Activated effector memory CD4-positive, alpha-beta T cell treated with anti-CD3 and anti-CD28 coated beads, Interleukin-2, amount 50 U/mL, for 16 hours (primary cell): ENCODE measurements at regions not wholly inside any gene's neighbourhood (a gene's known extent, or its start where the extent isn't known, plus 50 kb on each side); places are given as distances from the start of the nearest gene placed in this dataset.

Source experiments
- DNase-seq: peaks from one replicate; pipeline ENCODE4 v3.0.0-alpha.2; 2020

DNA sequence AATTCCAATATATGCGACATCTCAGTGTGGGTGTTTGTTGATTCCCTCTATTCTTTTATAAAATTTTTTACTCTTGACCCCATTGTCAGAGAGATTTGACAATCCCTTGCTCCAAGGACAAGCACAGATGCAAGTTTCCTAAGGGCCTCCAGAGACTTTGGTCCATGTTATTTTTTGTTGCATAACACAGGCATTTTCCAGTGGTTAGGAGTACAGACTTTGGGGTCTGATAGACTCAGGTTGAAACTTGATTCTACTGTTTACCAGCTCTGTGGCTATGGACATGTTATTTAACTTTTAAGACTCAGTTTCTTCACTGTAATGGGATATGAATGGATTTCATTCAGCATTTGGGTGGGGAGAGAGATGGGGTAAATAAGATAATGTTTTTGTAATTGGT is 361.3 kb downstream of the ENC1 start:
- no peak for DNase-seq

DNA sequence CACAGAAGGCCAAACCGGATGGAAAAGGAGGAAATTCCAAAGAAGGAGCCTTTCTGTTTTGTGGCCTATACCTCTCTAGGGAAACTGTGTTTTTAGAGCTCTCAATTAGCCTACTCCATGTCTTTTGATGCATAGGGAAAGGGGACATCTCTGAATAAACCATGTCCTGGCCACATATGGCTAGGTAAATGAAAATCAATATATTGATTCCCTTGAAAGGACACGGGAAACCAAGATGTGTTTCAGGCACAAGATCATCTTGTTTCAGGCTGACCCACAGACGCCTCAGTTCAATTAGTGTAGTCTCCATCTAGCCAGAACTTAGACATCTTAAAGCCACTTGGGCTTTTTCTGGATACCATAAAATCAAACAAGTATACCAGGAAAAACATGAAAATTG is 363.1 kb downstream of the ENC1 start:
- DNase-seq: no peak

DNA sequence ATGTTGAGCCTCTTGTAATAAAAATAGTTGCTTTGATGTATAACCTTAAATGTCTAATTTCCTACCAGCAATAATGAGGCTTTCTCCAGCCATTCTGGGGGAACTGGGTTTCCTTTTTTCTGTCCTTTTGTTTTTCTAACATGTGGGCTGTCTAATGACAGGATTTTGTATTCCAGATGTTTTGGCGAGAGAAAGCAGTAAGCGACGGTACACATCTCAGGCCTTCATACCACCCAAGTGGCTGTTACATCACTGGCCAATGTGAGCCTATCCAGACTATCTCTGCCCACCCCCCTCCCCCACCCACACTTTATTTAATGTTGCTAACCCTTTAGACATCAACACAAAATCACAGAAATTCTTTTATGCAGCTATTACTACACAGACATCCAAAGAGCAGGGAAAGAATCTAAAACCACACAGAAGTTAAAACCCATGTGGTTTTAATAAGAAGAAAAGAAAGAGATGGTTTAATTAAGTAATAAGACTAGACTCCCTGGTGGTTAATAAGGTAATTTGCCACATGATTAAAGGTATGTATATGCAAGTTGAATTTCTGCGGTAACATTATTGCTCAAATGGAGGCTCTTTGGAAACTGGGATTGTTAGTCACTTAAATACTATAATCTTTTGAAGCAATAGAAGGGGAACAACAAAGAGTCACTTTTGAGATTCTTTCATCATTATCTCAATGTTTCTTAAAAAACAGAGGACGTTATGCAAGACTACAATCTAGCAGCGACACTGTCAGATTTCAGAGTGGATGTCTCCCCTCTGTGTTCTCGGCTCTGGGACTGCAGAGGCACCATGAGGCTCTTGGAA is 365.1 kb downstream of the ENC1 start:
- no peak for DNase-seq

DNA sequence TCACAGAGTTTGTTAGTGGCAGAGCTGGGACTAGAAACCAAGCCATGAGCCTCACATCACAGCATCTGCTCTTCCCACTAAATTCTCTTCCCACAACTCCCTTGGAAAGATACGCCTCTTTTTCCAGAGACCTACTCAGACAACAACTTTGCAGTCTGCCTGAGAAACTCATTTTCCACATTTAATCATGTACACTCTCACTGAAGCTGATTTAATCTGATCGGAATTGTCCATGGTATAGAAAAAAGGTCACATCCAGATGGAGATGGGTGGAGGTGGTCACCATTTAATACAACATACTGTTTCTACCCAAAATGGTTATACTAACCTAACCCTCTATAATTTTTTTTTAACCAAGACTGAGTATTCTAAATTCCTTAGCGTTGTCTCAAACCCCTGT is 366.2 kb downstream of the ENC1 start:
- DNase-seq: no peak

DNA sequence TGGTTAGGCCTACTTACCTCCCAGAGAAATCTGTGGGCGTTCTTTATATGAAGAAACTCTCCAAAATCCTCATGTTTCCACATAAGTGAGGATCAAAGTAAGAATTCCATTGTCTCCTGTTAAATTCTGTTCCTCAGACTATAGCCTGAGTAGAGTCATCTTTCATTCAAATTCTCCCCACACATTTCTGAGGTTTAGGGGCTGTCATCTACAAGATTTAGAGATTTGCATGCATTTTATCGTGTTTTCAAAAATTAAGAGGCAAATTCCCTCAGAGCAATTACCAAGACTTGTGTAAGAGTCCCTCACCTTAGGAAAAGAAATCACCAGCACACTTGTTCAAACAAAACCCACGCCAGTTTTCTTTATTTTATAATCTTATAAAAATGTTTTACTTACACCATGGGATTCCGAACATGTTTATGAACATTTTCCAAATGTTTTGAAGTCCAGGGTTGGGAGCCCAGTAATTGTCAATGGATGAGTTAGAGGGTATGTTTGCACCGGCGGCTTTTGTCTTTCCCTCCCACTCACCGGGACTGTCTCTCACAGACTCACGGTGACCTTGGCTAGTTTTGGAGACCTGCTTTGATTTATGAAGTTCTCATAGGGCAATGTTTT is 367.6 kb downstream of the ENC1 start:
- no peak for DNase-seq

DNA sequence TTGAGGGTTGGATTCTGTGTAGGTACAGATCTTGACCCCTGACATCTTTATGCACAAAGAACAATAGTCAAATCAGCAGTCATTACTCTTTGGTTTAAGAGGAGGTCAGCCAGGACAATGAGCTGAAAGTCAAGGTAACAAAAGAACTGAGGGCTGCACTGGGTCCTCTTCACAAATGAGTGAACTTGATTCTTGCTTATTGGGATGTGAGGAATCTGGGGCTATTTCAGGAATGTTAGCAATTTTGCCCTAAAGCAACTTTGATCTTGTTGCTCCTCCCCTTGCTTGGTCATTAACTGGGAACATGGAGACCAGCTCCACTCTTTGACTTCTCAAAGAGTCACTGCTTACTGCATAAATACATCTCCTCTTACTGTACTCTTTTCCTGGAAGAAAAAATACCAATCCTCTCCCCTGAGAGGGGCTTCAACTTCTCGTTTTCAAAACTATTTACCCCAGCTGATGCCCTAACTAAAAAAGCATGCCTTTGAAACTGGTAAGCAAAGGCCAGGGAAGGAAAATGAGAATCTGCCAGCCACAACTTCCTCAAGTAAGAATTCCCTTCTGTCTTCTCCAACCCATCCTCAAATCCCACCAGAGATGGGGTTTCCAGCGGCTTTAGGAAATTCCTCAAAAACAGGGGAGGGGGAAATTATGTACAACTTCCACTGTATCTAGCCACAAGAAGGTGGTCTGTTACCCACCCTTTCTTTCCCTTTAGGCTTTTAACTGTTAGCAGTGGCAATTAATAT is 368.3 kb downstream of the ENC1 start:
- DNase-seq: no peak

DNA sequence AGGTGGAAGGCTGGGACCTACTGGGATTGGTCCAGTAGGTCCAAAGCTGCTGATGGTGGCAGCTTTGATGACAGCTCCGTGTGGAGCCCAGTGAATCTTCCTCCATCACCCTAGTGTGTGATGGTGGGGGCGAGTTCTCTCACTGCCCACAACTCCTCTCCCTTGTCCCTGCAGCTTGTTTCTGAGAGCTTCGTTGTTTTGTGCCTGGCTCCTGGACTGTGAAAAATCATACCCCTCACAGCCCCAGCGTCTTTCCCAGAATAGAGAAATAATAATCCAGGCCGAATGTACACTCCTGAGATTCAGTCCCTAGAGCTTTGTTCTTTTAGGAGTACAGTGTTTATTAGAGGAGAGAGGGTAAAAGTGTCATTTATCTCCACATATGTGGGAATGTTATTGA is 372.2 kb downstream of the ENC1 start:
- no peak for DNase-seq

DNA sequence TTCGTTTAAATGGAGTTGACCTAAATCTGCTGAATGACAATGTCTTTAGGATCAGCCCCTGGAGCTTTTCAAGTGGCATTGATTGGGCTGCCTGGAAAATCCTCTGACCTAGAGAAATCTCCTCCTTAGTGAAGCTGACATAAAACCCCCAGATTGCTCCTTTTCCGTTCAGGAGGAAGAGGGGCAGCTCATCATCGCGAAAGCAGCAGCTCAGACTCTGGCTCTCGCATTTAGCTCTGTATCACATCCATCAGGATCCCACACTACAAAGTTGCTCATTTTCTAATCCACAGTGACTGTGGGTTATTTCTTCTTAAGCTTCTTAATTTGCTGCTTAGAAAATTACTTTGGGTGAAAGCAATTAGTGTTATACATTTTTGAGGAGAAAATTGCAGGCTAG is 373.7 kb downstream of the ENC1 start:
- no peak for DNase-seq

DNA sequence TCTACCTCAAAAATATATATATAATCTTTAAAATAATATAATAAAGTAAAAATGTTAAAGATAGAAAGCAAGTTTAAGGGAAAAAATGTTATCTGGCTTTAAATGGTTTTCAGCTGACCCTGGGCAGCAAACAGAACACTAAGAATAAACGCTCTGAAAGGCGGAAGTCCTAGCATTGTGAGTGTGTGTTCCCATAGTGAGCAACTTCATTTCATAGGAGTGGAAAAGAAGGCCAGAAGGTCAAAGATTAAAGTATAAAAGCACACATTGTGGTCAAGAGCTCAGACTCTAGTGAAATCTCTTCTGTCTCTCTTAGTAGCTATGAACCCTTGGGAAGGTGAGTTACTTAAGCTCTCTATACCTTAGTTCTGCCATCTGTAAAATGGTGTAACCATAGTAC is 374.4 kb downstream of the ENC1 start:
- DNase-seq: no peak

DNA sequence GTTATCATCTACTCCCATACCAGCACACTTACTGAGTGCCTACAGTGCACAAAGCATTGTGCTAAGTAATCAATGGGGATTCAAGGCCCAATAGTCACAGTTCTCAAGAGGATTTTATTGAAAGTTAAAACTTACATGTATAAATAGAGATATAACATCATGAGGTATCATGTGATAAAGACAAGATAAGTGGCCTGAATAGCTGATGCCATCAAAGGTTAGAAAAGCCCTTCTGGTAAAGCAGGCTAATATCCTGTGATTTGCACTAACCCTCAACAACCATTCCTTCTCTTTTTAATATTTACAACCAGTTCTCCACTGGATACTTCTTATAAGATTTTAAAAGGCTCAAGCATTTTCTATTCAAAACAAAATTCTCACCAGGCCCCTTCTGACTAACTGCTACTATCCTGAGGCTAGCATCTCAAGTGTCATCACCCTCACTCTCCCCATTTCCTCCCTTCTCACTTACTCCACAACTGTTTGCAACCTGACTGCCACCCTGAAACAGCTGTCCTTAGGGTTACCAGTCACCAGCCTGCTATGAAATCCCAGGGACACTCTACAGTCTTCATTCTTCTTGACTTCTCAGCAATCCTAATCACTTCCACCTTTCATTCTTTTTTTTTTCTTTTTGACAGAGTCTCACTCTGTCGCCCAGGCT is 377.9 kb downstream of the ENC1 start:
- DNase-seq: no peak

DNA sequence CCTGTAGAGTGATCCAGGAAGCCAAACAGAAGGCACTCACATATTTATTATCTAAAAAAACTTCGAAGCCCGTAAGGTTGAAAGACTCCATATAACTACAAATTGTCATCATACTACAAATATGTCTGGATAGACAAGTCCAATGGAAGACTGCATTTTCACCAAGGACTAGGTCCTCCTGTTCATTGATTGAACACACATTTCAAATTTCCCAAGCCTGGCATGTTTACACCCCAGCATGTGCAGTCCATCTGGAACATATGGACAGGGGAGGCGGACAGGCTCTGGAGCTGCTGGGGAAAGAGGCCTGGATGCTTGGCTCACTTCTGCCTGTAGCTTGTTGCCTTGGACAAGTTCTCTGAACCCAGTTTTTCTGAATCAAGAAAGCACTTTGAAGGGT is 378.7 kb downstream of the ENC1 start:
- DNase-seq: no peak

DNA sequence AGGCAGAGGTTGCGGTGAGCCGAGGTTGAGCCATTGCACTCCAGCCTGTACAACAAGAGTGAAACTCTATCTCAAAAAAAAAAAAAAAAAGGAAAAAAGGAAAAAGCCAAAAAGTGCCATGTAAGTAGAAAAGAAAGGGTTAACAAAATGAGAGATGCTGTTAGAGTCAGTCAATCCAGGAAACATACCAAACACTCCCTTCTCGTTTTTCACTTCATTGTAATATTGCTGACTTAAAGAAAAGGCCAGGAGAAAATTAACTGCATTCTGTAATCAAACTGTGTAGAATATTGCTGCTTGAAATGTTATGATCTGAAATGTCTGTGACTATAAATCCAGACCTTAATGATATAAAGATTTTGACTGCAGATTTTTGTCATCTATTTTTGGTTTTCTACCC is 379.1 kb downstream of the ENC1 start:
- DNase-seq: no peak

DNA sequence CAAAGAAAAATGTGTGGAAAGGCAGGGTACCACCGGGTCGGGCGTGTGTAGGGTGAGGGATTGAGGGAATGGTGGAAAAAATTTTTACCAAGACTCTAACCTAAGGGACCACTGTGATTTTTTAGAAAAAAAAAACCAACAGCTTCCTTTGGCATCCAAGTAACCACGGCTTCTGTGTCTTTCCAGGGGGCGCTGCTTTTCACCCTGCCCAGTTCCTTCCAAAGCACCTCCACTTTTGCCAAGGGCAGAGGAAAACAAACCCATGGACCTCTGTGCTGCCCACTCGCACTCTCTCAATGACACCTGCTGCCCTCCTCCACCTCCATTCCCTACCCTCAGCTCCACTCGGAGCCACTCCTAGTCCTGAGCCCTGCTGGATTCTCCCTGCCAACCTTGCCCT is 381.0 kb downstream of the ENC1 start:
- no peak for DNase-seq

DNA sequence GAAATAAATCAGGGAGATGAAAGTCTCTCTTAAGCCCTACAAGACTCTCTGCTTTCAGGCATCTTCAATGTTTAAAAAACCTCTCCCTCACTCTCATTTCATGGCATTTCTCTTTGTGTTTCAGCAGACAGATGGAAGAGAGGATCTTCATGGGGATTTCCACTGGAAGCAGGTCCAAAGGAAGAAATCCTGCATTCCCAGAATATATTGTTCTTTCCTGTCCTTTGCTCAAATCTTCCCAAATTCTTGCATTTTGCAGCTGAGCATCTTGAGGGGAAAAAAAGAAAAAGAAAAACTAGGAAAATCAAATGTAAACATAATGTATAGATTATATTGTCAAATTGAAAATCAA is 382.2 kb downstream of the ENC1 start:
- DNase-seq: no peak

DNA sequence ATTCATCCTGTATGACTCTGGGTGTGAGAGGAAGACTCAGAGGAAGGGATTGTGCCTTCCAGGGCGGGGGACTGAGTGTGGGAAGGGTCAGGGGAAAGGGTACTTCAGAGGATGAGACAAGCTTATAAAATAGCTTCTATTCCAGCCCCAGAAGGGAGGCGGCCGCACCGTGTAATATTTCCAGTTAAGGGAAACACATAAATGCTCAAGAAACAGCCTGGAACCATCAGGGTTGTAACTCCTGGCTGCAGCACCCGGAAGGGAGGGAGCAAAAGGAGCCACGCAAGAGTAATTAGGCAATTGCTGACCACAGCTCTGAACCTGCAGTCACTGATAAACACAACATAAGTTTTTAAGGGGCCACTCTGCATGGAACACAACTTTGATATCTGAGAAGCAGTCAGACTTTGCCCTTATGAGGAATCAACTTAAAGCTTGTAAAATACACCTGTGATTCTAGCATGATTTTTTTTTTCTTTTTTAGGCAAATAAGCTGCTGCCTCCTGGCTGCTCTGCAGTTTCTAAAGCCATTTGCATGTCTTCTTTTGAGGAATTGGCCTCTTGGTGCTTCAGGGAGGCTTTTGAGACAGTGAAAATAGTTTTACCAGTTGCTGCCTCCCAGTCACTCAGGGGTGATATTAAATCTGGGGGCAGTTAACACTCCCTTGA is 382.7 kb downstream of the ENC1 start:
- no peak for DNase-seq

DNA sequence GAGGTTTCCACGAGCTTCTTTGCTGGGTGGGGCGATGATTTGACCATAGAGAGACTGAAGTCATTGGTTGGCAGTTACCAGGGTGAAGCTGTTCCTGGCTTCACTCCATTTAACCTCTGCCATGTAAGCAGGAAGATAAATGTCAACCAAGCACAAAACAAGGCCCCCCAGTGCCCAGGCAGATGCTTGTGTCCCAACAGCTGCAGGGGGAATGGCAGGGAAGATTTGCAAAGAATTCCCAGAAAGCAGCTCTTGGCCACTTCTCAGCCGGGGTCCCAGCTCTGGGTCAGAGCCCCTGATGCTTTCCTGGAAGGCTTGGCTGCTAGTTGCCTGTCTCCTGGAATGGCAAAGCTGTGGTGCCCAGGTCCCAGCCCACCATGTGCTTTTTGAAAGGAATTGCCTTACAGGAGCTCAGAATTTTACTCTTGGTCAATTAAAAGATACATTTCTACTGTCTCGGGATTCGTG is 383.4 kb downstream of the ENC1 start:
- DNase-seq: no peak

DNA sequence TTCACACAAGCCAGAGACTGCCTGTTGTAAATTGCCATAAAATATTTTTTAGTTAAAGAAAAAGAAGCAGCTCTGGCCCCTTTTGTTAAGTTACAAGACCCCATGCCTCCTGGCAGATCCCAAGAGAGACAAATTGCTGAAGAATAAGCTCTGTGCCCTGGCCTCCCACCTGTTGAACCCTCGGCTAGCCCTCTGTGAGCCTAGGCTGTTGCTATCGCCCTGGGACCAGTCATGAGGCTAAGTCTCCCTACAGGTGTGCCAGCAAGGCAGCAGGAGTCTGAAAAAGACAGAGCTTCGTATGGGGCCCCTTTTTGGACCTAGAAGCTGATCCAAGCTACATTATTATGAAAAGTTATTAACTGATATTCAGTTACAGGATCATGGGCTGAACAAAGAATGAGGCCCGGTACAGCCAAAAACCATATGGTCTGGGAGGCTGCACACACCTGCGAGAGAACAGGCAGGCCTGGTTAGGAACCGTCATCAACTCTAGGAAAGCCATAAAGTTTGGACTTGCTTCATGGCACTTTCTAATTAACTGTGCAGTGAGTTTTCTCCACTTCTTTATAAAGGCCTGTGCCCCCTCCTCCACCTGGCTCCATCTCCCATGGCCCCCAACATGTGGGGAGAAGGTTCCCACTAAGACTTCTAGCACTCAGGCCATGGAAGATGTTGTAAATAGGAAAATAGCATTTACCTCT is 384.7 kb downstream of the ENC1 start:
- no peak for DNase-seq

DNA sequence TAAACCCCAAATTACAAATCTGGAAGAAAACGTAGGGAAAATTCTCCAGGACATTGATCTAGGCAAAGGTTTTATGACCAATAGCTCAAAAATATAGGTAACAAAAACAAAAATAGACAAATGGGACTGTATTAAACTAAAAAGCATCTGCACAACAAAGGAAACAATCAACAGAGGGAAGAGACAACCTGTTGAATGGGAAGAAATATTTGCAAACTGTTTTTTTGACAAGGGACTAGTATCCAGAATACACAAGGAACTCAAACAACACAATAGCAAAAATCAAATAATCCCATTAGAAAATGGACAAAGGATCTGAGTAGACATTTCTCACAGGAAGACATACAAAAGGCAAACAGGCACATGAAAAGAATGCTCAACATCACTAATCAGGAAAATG is 386.3 kb downstream of the ENC1 start:
- DNase-seq: no peak

DNA sequence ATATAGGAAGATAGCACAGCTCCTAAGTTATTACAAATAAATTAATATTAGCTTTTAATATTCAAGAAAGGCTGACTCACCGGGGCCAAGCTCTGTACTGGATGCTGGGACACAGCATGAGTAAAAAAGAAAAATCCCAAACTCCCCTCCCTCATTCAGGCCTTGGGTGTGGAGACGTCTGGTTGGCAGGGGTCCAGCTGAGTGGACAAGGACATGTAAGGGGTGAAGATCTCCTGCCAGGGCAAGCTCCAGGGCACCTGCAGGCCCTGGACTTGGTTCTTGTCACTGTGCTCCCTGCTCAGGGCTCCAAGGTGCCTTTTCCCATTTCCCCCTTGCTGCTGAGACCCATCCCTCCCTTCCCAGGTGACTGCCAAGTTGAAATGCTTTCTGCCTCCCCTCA is 388.5 kb downstream of the ENC1 start:
- no peak for DNase-seq

DNA sequence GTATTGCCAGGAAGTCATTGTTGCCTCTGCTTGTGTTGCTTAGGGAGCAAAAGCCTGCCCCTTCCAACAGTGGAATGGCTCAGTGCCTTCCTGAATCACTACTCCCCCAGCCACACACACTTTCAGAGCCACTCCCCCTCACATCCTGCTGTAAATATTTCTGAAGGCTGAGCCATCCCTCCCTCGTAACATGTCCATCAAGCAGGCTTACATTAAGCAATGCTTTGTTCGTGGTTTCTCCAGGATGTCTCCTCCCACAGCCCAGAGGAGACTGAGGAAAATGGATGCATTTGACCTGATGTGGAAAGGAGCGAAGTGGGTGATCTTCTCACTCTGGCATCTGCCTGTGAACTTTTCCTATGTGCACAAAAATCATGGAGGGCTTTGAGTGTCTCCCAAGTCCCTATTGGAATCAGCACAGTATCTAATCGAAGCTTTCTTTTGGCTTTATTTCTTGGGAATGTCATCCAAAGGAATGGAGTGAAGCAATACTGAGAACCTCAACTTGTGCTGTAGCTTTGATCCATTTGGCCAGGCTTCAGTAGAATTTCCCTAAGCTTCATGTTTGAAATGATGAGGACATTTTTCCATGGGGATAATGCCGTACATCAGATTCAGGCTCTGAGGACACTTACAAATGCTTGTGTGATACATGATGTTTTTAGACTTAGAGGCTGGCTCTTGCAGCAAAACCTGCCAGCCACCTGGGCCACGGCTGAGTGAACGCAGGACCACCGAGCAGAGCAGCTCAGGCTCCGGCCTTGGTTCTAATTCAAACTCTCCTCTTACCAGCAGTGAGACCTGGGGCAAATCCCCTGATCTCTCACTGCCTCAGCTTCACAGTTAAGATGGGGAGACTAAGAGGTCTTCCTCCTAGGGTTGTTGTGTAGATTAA is 389.1 kb downstream of the ENC1 start:
- DNase-seq: no peak
